GM04503 (cell line): ENCODE measurements at regions not wholly inside any gene's neighbourhood (a gene's known extent, or its start where the extent isn't known, plus 50 kb on each side); places are given as distances from the start of the nearest gene placed in this dataset.
A peak's percentile ranks its signal among the peaks of the same experiment; 100 is the strongest.

ENCODE experiments used
- DNase-seq: peaks from one replicate; pipeline ENCODE4 v3.0.0-alpha.2; 2012; ENCODE audit warnings: low read depth

GRCh38 chr1:56031001-56031400, 548.4 kb downstream of the PLPP3 start:
- DNase-seq = no peak

- no peak for DNase-seq
These were observed 549.9 kb downstream of the PLPP3 start for GRCh38 chr1:56029319-56030003.

- no peak for DNase-seq
These were observed 550.5 kb downstream of the PLPP3 start for GRCh38 chr1:56028911-56029310.

- DNase-seq = no peak
These were observed 551.1 kb downstream of the PLPP3 start for GRCh38 chr1:56028244-56028643.

- no peak for DNase-seq
These were observed 553.4 kb downstream of the PLPP3 start for GRCh38 chr1:56025942-56026341.

GRCh38 chr1:56024155-56024554, 555.2 kb downstream of the PLPP3 start:
- DNase-seq = no peak

- DNase-seq = no peak
These were observed 559.4 kb downstream of the PLPP3 start for GRCh38 chr1:56019922-56020321.

GRCh38 chr1:56019472-56019871, 559.9 kb downstream of the PLPP3 start:
- no peak for DNase-seq

GRCh38 chr1:56017336-56017735, 562.0 kb downstream of the PLPP3 start:
- no peak for DNase-seq

GRCh38 chr1:56003846-56004245, 575.5 kb downstream of the PLPP3 start:
- DNase-seq = no peak

- no peak for DNase-seq
These were observed 577.1 kb downstream of the PLPP3 start for GRCh38 chr1:56002231-56002630.

GRCh38 chr1:56000424-56000823, 578.9 kb downstream of the PLPP3 start:
- no peak for DNase-seq

GRCh38 chr1:55997536-55997935, 581.8 kb downstream of the PLPP3 start:
- DNase-seq = no peak

GRCh38 chr1:55993646-55994318, 585.6 kb downstream of the PLPP3 start:
- DNase-seq = no peak

GRCh38 chr1:55990007-55990406, 589.4 kb downstream of the PLPP3 start:
- no peak for DNase-seq

- DNase-seq = no peak
These were observed 590.4 kb downstream of the PLPP3 start for GRCh38 chr1:55988963-55989452.

GRCh38 chr1:55987491-55988249, 591.7 kb downstream of the PLPP3 start:
- no peak for DNase-seq

GRCh38 chr1:55986003-55986402, 593.4 kb downstream of the PLPP3 start:
- DNase-seq = no peak

GRCh38 chr1:55981010-55981650, 598.2 kb downstream of the PLPP3 start:
- DNase-seq = peak; percentile 47

GRCh38 chr1:55980582-55980981, 598.8 kb downstream of the PLPP3 start:
- DNase-seq = no peak

- DNase-seq = peak; percentile 95
These were observed 604.5 kb downstream of the PLPP3 start for GRCh38 chr1:55974714-55975441.
